Karpas-422 (cell line): ENCODE measurements at regions not wholly inside any gene's neighbourhood (a gene's known extent, or its start where the extent isn't known, plus 50 kb on each side); places are given as distances from the start of the nearest gene placed in this dataset.

Experiments used
- DNase-seq: peaks from one replicate; pipeline ENCODE4 v3.0.0-alpha.2; 2015
- H2AFZ ChIP-seq: fragments of 200-600 bp; sonication (generic); 2 replicates; pipeline ENCODE4 v1.6.1; 2014; ENCODE audit warnings: antibody characterized with exemption, low read length, mixed read lengths
- H3K27ac ChIP-seq: fragments of 200-600 bp; sonication (generic); 2 replicates; pipeline ENCODE4 v1.5.1; 2014; ENCODE audit warnings: mild to moderate bottlenecking, low read length, moderate library complexity
- H3K27me3 ChIP-seq: fragments of 200-600 bp; sonication (generic); 2 replicates; pipeline ENCODE4 v1.6.1; 2014; ENCODE audit warnings: low read length, mixed read lengths
- H3K36me3 ChIP-seq: fragments of 200-600 bp; sonication (generic); 2 replicates; pipeline ENCODE4 v1.6.1; 2014; ENCODE audit warnings: low read length, mixed read lengths; ENCODE audit not compliant: insufficient read depth
- H3K4me1 ChIP-seq: fragments of 200-600 bp; sonication (generic); 2 replicates; pipeline ENCODE4 v1.6.1; 2014; ENCODE audit warnings: mild to moderate bottlenecking, low read length, mixed read lengths
- H3K4me2 ChIP-seq: fragments of 200-600 bp; sonication (generic); 2 replicates; pipeline ENCODE4 v1.6.1; 2014; ENCODE audit warnings: low read length, low read depth, mild to moderate bottlenecking; ENCODE audit not compliant: poor library complexity, severe bottlenecking
- H3K4me3 ChIP-seq: fragments of 200-600 bp; sonication (generic); 2 replicates; pipeline ENCODE4 v1.5.1; 2014; ENCODE audit warnings: mild to moderate bottlenecking, antibody characterized with exemption, low read length, mixed read lengths
- H3K79me2 ChIP-seq: fragments of 200-600 bp; sonication (generic); 2 replicates; pipeline ENCODE4 v1.6.1; 2014; ENCODE audit warnings: mild to moderate bottlenecking, low read length, mixed read lengths
- H3K9ac ChIP-seq: fragments of 200-600 bp; sonication (generic); 2 replicates; pipeline ENCODE4 v1.6.0; 2014; ENCODE audit warnings: low read length
- H3K9me2 ChIP-seq: fragments of 200-600 bp; sonication (generic), shearing (Covaris generic); replicated peaks from 2 replicates; pipeline ENCODE4 v1.6.0; 2014; ENCODE audit warnings: mild to moderate bottlenecking, low read length, moderate library complexity; ENCODE audit not compliant: insufficient read depth
- H3K9me3 ChIP-seq: fragments of 300-700, 200-600 bp; sonication (generic); 2 replicates; pipeline ENCODE4 v1.6.1; 2014; ENCODE audit warnings: low read length, mixed read lengths
- H4K20me1 ChIP-seq: fragments of 200-600 bp; sonication (generic); 2 replicates; pipeline ENCODE4 v1.6.1; 2014; ENCODE audit warnings: mild to moderate bottlenecking, antibody characterized with exemption, low read length, low read depth; ENCODE audit not compliant: insufficient read depth

DNA sequence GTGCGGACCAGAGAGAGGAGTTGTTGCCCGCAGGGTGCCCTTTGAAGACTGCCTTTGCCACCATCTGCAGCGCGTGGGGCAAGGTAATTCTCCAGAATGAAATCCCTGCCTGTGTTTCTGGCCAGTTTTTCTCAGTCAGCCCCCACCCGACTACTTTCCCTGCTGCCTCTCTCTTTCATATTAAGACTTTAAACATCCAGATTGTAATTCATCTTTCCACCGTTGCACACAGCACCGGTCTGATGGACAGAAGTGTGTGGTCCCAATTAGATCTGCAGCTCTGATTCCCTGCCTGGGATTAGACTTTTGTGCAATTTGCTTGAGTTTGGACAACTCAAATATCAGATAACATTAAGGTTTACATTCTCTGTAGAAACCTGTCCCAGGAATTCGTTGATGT is 489.0 kb downstream of the QKI start:
- no peaks in the 10 kb centered on the region for H3K4me1 ChIP-seq
- no peaks in the 10 kb centered on the region for H3K79me2 ChIP-seq
- H3K27ac ChIP-seq = no peak overlapping the region

DNA sequence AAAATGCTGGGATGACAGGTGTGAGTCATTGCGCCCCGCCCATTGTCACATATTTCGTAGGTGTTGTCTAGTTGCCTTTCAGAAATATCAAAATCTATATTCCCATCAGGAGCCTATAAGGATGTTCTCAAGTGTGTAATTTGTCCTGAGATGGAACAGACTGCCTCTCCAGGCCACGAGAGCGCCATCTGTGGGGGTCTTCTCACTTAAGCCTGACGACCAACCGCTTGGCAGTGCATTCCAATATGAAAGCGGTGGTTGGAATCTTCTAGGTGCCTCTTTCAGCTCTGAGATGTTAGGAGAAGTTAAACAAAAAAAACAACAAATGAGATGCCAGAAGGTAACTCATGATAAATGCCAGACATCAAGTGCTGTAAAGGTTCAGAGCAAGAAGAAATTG is 488.5 kb downstream of the QKI start:
- Histone ChIP-seq H3K4me2 (no peak overlapping the region), H3K4me3 (no peak overlapping the region), H4K20me1 (no peaks in the 10 kb centered on the region), H3K27me3 (no peaks in the 10 kb centered on the region), H3K79me2 (no peaks in the 10 kb centered on the region), H3K9me3 (peaks cover 18% of the 10 kb centered on the region), H3K4me1 (no peaks in the 10 kb centered on the region), H3K27ac (no peak overlapping the region), H2AFZ (no peak overlapping the region), H3K36me3 (no peaks in the 10 kb centered on the region), H3K9me2 (no peaks in the 10 kb centered on the region), H3K9ac (no peak overlapping the region)
- no peak for DNase-seq

More for the DNA sequence above, 489.0 kb downstream of the QKI start:
- Histone ChIP-seq H3K4me3 (no peak overlapping the region), H4K20me1 (no peaks in the 10 kb centered on the region), H3K9me3 (peaks cover 14% of the 10 kb centered on the region), H3K36me3 (no peaks in the 10 kb centered on the region), H3K9ac (no peak overlapping the region), H3K9me2 (no peaks in the 10 kb centered on the region), H3K4me2 (no peak overlapping the region), H2AFZ (no peak overlapping the region), H3K27me3 (no peaks in the 10 kb centered on the region)
- DNase-seq = no peak

DNA sequence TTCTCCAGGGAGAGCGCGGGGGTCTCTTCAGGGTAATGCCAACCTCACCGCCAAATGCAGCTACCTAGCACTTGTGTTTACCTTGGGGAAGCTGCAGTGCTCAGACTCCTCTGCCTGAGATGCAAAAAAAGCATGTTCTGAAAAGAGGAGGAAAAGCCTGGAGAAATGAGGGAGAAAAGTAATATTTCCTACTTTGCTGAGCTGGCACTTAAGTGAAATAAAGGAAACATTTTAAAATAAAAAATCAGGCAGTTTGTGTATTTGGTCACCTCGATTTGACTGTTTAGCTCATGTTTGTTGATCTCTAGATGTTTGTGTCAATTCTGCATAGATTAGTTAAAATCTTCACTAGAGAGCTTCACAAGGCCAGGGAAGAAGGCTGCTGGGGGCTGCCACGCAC is 487.2 kb downstream of the QKI start:
- H3K9me2 ChIP-seq = no peaks in the 10 kb centered on the region
- H3K36me3 ChIP-seq = no peaks in the 10 kb centered on the region
- no peak overlapping the region for H3K4me2 ChIP-seq
- H4K20me1 ChIP-seq = no peaks in the 10 kb centered on the region
- no peak overlapping the region for H3K4me3 ChIP-seq
- H3K9me3 ChIP-seq = peaks cover 16% of the 10 kb centered on the region
- H3K79me2 ChIP-seq = no peaks in the 10 kb centered on the region
- no peak overlapping the region for H3K27ac ChIP-seq
- no peak overlapping the region for H3K9ac ChIP-seq
- H2AFZ ChIP-seq = no peak overlapping the region
- DNase-seq = no peak
- H3K4me1 ChIP-seq = no peaks in the 10 kb centered on the region
- H3K27me3 ChIP-seq = no peaks in the 10 kb centered on the region

DNA sequence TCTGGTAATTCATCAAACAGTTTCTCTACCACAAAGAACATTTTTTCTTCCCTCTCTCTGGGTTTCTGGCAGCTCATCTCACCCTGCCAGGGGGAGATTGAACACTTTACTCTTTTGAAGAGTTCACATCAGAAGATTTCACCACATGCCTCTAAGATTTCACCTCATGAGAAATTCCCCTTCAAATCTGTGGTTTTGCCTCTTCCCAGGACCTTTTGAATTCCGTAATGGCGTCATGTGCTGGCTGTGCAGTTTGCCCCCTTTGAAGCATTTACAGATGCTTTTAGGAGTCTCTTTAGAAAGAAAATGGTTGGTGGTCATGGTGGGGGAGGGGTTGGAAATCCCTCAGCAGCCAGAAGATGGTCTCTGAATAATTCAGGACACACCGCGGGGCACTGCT is 486.1 kb downstream of the QKI start:
- Histone ChIP-seq H3K4me2 (no peak overlapping the region), H3K27me3 (no peaks in the 10 kb centered on the region), H3K4me1 (no peaks in the 10 kb centered on the region)

DNA sequence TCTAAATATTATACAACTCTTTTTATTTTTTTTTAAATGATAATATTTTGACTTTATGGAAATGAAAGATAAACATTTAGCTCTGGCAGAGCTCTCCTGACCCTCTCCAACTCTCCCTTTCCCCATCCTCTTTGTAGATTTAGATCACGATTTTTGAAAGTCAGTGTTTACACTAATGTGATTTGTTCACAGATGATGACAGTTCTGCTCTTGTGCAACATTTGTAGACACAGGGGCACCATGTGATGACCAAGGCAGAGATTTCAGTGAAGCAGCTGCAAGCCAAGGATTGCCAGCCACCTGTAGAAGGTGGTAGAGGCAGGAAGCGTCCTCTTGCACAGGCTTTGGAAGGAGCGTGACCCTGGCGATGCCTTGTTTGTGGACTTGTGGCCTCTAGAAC is 483.2 kb downstream of the QKI start:
- H4K20me1 ChIP-seq = no peaks in the 10 kb centered on the region
- H3K4me1 ChIP-seq = no peaks in the 10 kb centered on the region
- H3K27ac ChIP-seq = no peak overlapping the region
- no peaks in the 10 kb centered on the region for H3K79me2 ChIP-seq
- no peak overlapping the region for H3K9ac ChIP-seq
- H3K4me2 ChIP-seq = no peak overlapping the region
- no peaks in the 10 kb centered on the region for H3K9me2 ChIP-seq
- no peak overlapping the region for H3K4me3 ChIP-seq
- no peaks in the 10 kb centered on the region for H3K27me3 ChIP-seq
- H3K9me3 ChIP-seq = peaks cover 24% of the 10 kb centered on the region
- H2AFZ ChIP-seq = no peak overlapping the region
- DNase-seq = no peak
- no peaks in the 10 kb centered on the region for H3K36me3 ChIP-seq

More for the DNA sequence above, 486.1 kb downstream of the QKI start:
- no peaks in the 10 kb centered on the region for H3K79me2 ChIP-seq
- no peak for DNase-seq
- no peak overlapping the region for H3K4me3 ChIP-seq
- no peak overlapping the region for H3K9ac ChIP-seq
- H3K36me3 ChIP-seq = no peaks in the 10 kb centered on the region
- H4K20me1 ChIP-seq = no peaks in the 10 kb centered on the region
- H2AFZ ChIP-seq = no peak overlapping the region
- H3K9me2 ChIP-seq = no peaks in the 10 kb centered on the region
- no peak overlapping the region for H3K27ac ChIP-seq
- H3K9me3 ChIP-seq = peaks cover 12% of the 10 kb centered on the region

DNA sequence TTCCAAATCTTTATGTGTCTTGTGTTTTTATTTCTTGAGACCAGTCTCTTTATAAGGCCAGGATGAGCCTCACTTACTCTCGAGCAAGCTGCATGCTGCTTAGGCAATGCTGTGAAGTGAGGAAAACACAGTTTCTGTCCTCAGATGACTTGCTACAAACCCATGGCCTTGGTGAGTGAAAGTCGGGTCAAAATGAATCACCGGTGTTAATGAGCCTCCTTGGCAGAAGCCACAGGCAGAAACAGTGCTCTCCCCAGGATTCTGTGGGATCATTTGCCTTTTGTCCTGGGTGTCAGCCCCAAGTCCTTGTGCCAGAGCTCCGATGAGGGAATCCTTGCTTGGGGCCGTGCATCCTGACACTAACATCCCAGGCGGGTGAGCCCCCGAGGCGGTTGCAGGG is 482.5 kb downstream of the QKI start:
- no peak for DNase-seq
- Histone ChIP-seq H3K4me2 (no peak overlapping the region), H4K20me1 (no peaks in the 10 kb centered on the region), H3K9me2 (no peaks in the 10 kb centered on the region), H3K4me3 (no peak overlapping the region), H3K9ac (no peak overlapping the region), H3K27me3 (no peaks in the 10 kb centered on the region), H2AFZ (no peak overlapping the region), H3K9me3 (peaks cover 24% of the 10 kb centered on the region), H3K4me1 (no peaks in the 10 kb centered on the region), H3K79me2 (no peaks in the 10 kb centered on the region), H3K27ac (no peak overlapping the region), H3K36me3 (no peaks in the 10 kb centered on the region)

DNA sequence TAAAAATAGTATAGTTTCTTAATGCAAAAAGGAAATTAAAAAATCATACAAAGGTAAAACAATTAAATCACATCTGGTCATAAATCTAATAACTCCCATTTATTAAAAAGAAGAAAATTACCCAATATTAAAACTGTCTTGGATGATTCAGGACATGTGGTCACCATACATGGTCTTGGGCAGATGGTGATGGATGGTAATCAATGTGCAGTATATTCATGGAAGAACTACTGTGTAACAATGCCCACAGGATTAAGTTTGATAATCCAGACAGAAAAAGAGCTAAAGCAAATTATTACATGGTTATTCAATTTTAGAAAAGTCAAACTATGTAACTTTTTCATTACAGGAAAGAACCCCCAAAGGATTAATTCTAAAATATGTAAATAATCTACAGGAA is 480.6 kb downstream of the QKI start:
- H3K27me3 ChIP-seq = no peaks in the 10 kb centered on the region
- no peaks in the 10 kb centered on the region for H3K9me2 ChIP-seq
- H3K4me3 ChIP-seq = no peak overlapping the region
- no peak overlapping the region for H3K4me2 ChIP-seq
- no peaks in the 10 kb centered on the region for H4K20me1 ChIP-seq
- H3K36me3 ChIP-seq = no peaks in the 10 kb centered on the region
- no peak for DNase-seq
- no peaks in the 10 kb centered on the region for H3K79me2 ChIP-seq
- no peak overlapping the region for H2AFZ ChIP-seq
- no peaks in the 10 kb centered on the region for H3K4me1 ChIP-seq
- H3K27ac ChIP-seq = no peak overlapping the region
- no peak overlapping the region for H3K9ac ChIP-seq
- H3K9me3 ChIP-seq = peaks cover 24% of the 10 kb centered on the region

DNA sequence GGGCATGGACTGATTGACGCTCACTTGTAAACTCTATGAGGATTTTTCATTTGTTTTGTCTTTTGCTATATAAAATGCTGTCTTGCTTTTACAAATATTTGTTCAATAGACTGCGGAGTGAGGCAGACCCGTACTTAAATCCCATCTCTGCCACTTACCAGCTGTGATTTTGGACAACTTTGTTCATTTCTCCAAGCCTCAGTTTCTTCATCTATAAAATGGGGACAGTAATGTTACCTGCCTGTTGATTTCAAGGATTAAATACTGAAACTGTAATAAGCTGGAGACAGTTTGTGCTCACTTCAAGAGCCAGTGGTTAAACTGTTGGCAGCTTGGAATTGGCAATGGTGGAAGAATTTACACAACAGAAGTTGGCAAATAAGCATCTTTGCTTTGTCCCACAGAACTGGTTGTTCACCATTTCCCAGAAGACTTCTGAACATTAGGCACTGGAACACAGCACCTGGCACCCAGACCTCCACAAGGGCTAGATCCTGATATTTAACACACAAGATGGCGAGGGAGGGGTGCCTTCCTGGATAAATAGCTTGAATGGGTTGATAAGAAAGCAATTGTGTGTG is 479.2 kb downstream of the QKI start:
- Histone ChIP-seq H3K36me3 (no peaks in the 10 kb centered on the region), H4K20me1 (no peaks in the 10 kb centered on the region), H3K4me1 (no peaks in the 10 kb centered on the region), H3K9ac (no peak overlapping the region), H2AFZ (no peak overlapping the region), H3K79me2 (no peaks in the 10 kb centered on the region), H3K4me2 (no peak overlapping the region), H3K9me2 (no peaks in the 10 kb centered on the region), H3K27me3 (no peaks in the 10 kb centered on the region), H3K4me3 (no peak overlapping the region), H3K9me3 (peaks cover 19% of the 10 kb centered on the region), H3K27ac (no peak overlapping the region)
- DNase-seq = no peak
